ENCODE measurements at regions not wholly inside any gene's neighbourhood (a gene's known extent, or its start where the extent isn't known, plus 50 kb on each side); places are given as distances from the start of the nearest gene placed in this dataset.

DNA sequence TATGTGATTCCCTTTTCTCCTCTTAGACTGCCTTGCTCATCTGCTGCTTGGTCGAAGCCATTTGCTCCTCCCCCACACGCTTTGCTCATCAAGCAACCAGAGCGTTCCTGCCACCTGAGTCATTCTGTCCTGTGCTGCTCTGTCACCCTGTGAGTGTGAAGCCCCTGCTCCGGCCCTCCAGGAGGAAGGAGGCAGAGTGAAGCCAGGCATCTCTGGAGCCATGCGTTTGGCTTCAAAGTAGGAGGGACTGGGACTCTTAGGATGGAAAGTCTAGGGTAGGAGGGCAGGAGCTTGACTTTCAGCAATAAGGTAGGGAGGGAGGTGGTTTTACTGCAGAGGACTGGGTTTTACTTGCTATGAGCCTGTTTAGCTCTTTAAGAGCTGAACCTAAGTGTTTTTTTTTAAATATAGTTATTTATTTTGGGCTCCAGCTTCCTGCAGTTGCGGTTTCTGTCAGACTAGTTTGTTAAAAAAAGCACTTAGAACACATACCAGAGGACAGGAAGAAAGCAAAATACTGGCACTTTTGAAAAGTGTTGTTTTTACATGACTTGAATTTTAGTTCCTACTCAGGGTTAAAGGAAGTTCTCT is 63.6 kb downstream of the SPINK2 start:
- no peak for ATAC-seq
- H3K9me3 ChIP-seq: no peaks in the 10 kb centered on the region
- H3K36me3 ChIP-seq (ENCODE audit: insufficient read depth in 1 of 2, low read depth in 1 of 2): no peaks in the 10 kb centered on the region
- H3K4me3 ChIP-seq: no peak overlapping the region
- no peak overlapping the region for H3K27ac ChIP-seq
- TF ChIP-seq, protein P1, sequence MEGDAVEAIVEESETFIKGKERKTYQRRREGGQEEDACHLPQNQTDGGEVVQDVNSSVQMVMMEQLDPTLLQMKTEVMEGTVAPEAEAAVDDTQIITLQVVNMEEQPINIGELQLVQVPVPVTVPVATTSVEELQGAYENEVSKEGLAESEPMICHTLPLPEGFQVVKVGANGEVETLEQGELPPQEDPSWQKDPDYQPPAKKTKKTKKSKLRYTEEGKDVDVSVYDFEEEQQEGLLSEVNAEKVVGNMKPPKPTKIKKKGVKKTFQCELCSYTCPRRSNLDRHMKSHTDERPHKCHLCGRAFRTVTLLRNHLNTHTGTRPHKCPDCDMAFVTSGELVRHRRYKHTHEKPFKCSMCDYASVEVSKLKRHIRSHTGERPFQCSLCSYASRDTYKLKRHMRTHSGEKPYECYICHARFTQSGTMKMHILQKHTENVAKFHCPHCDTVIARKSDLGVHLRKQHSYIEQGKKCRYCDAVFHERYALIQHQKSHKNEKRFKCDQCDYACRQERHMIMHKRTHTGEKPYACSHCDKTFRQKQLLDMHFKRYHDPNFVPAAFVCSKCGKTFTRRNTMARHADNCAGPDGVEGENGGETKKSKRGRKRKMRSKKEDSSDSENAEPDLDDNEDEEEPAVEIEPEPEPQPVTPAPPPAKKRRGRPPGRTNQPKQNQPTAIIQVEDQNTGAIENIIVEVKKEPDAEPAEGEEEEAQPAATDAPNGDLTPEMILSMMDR (IDR thresholded peaks at IDR 0.05): no peak
- H3K27me3 ChIP-seq (ENCODE audit: insufficient read depth in 3 of 3, low read length in 2 of 3): peaks cover 0 to 4% (median 0%) of the 10 kb centered on the region in 3 donors
- H3K4me1 ChIP-seq: no peaks in the 10 kb centered on the region
- intact Hi-C loops (cut with DNase I): no loop called here
- 21 to 37% (median 34%) methylated on average over 6 of the region's 6 CpGs for WGBS, 3 donors
- peak in 1 of 2 donors; percentile 12 for DNase-seq

GRCh38 chr4:56757261-56757746 is 64.2 kb downstream of the SPINK2 start:
- TF ChIP-seq, protein P1 (IDR thresholded peaks at IDR 0.05): no peak
- 74 to 78% (median 77%) methylated on average over 5 of the region's 5 CpGs for WGBS, 3 donors
- DNase-seq (no peak), ATAC-seq (no peak)
- Histone ChIP-seq H3K36me3 (ENCODE audit: insufficient read depth in 1 of 2, low read depth in 1 of 2) (no peaks in the 10 kb centered on the region), H3K27ac (no peak overlapping the region), H3K9me3 (no peaks in the 10 kb centered on the region), H3K27me3 (ENCODE audit: insufficient read depth in 3 of 3, low read length in 2 of 3) (peaks cover 0 to 4% (median 0%) of the 10 kb centered on the region in 3 donors), H3K4me1 (no peaks in the 10 kb centered on the region), H3K4me3 (no peak overlapping the region)
- intact Hi-C loops (cut with DNase I): no loop called here

GRCh38 chr4:56755901-56756300 is 65.6 kb downstream of the SPINK2 start:
- intact Hi-C loops (cut with DNase I): no loop called here
- ATAC-seq: no peak
- no peak for DNase-seq

GRCh38 chr4:56752985-56753384 is 68.5 kb downstream of the SPINK2 start:
- TF ChIP-seq, protein P1 (IDR thresholded peaks at IDR 0.05): no peak
- Histone ChIP-seq H3K27ac (no peak overlapping the region), H3K4me1 (no peaks in the 10 kb centered on the region), H3K36me3 (ENCODE audit: insufficient read depth in 1 of 2, low read depth in 1 of 2) (no peaks in the 10 kb centered on the region), H3K4me3 (no peak overlapping the region), H3K27me3 (ENCODE audit: insufficient read depth in 3 of 3, low read length in 2 of 3) (no peaks in the 10 kb centered on the region), H3K9me3 (no peaks in the 10 kb centered on the region)
- DNase-seq (no peak), ATAC-seq (no peak)
- WGBS, 3 donors: 43 to 51% (median 47%) methylated on average over 2 of the region's 2 CpGs
- intact Hi-C loops (cut with DNase I): no loop called here

More at GRCh38 chr4:56755901-56756300, 65.6 kb downstream of the SPINK2 start:
- TF ChIP-seq, protein P1 (IDR thresholded peaks at IDR 0.05): no peak
- 45 to 73% (median 71%) methylated on average over 4 of the region's 4 CpGs for WGBS, 3 donors
- Histone ChIP-seq H3K36me3 (ENCODE audit: insufficient read depth in 1 of 2, low read depth in 1 of 2) (no peaks in the 10 kb centered on the region), H3K4me3 (no peak overlapping the region), H3K27ac (no peak overlapping the region), H3K27me3 (ENCODE audit: insufficient read depth in 3 of 3, low read length in 2 of 3) (no peaks in the 10 kb centered on the region), H3K9me3 (no peaks in the 10 kb centered on the region), H3K4me1 (no peaks in the 10 kb centered on the region)

DNA sequence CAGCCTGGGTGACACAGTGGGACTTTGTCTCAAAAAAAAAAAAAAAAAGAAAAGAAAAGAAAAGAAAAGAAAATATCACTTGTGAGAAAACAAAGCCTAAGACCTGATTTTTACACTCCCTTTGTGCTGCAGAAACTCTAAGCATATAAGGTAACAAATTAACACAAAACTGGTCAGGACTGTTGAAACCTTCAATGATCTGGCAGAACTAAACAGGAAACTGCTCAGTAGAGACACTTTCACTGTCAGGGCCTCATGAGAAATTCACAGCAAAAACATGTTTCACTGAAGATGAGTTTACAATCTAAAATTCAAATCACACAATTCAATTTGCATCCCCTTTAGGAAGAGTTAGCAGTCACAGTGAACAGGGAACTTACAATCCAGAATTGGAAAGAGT is 69.1 kb upstream of the HOPX start:
- Histone ChIP-seq H3K36me3 (ENCODE audit: insufficient read depth in 1 of 2, low read depth in 1 of 2) (no peaks in the 10 kb centered on the region), H3K4me1 (no peaks in the 10 kb centered on the region), H3K9me3 (no peaks in the 10 kb centered on the region), H3K4me3 (no peak overlapping the region), H3K27ac (no peak overlapping the region), H3K27me3 (ENCODE audit: insufficient read depth in 3 of 3, low read length in 2 of 3) (no peaks in the 10 kb centered on the region)
- ATAC-seq (no peak), DNase-seq (no peak)
- TF ChIP-seq, protein P1 (IDR thresholded peaks at IDR 0.05): no peak
- intact Hi-C loops (cut with DNase I): no loop called here
